HepG2 (cell line): ENCODE measurements at regions not wholly inside any gene's neighbourhood (a gene's known extent, or its start where the extent isn't known, plus 50 kb on each side); places are given as distances from the start of the nearest gene placed in this dataset.

Experiments
- HNRNPUL1 ChIP-seq: fragments of 200-400 bp; formaldehyde crosslinking; IDR thresholded peaks from 2 replicates; pipeline ENCODE4 v1.6.1; 2017; ENCODE audit warnings: low read depth, mild to moderate bottlenecking, low read length, moderate library complexity
- SIN3A ChIP-seq: IDR thresholded peaks from 2 replicates; pipeline ENCODE4 v1.6.1; 2011; ENCODE audit warnings: low read depth, mild to moderate bottlenecking, control low read depth, low read length, borderline replicate concordance

DNA sequence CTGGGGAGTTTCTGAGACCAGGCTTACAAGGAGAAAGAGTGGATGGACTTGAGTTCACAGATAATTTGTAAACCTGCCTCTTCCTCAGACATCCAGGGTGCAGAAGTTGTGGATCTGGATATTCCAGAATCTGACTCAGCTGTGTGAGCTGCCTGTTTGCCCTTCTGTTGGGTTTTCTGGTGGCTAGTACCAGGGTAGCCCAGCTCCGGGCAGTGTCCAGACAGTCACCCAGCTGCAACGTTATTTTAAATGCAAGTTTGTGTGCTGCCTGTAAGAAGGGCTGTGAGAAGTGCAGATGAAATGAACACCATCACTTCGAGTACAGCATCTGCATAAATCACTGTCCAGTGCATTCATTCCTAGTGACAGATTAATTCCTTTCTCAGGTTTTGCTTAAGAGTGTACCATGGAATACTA is 1053.0 kb downstream of the TUSC7 start:
- TF ChIP-seq SIN3A (no peak), HNRNPUL1 (no peak)
